H9 (cell line): ENCODE measurements at regions not wholly inside any gene's neighbourhood (a gene's known extent, or its start where the extent isn't known, plus 50 kb on each side); places are given as distances from the start of the nearest gene placed in this dataset.

Source experiments
- DNase-seq: peaks from one replicate; pipeline ENCODE4 v3.0.0-alpha.2; 2017
- H2AFZ ChIP-seq: one replicate; pipeline ENCODE4 v1.6.1; 2013; ENCODE audit warnings: mild to moderate bottlenecking, low read length, control low read depth, moderate library complexity
- H2AK5ac ChIP-seq: 2 replicates; pipeline ENCODE4 v1.6.1; 2013; ENCODE audit warnings: low read length, control low read depth, mixed read lengths; ENCODE audit not compliant: insufficient read length
- H2BK120ac ChIP-seq: one replicate; pipeline ENCODE4 v1.6.1; 2013; ENCODE audit warnings: low read depth, mild to moderate bottlenecking, low read length, control low read depth, inconsistent platforms; ENCODE audit not compliant: poor library complexity, severe bottlenecking
- H2BK12ac ChIP-seq: 2 replicates; pipeline ENCODE4 v1.6.1; 2013; ENCODE audit warnings: low read length, control low read depth, mixed read lengths, low read depth; ENCODE audit not compliant: insufficient read length
- H2BK15ac ChIP-seq: 2 replicates; pipeline ENCODE4 v1.6.1; 2013; ENCODE audit warnings: low read depth, low read length, control low read depth
- H2BK20ac ChIP-seq: one replicate; pipeline ENCODE4 v1.6.1; 2013; ENCODE audit warnings: low read depth, mild to moderate bottlenecking, low read length, control low read depth, inconsistent platforms; ENCODE audit not compliant: poor library complexity, severe bottlenecking
- H2BK5ac ChIP-seq: 2 replicates; pipeline ENCODE4 v1.6.1; 2013; ENCODE audit warnings: low read length, control low read depth, mixed read lengths; ENCODE audit not compliant: insufficient read length
- H3K14ac ChIP-seq: 2 replicates; pipeline ENCODE4 v1.6.1; 2013; ENCODE audit warnings: low read length, control low read depth; ENCODE audit not compliant: insufficient read depth
- H3K18ac ChIP-seq: 2 replicates; pipeline ENCODE4 v1.6.1; 2013; ENCODE audit warnings: low read depth, mild to moderate bottlenecking, mixed read lengths, low read length, control low read depth; ENCODE audit not compliant: insufficient read length
- H3K23ac ChIP-seq: 2 replicates; pipeline ENCODE4 v1.6.1; 2013; ENCODE audit warnings: low read length, control low read depth, mixed read lengths, low read depth; ENCODE audit not compliant: insufficient read length
- H3K23me2 ChIP-seq: 2 replicates; pipeline ENCODE4 v1.6.1; 2013; ENCODE audit warnings: low read depth, mild to moderate bottlenecking, mixed read lengths, low read length, control low read depth; ENCODE audit not compliant: insufficient read length, poor library complexity, severe bottlenecking
- H3K27ac ChIP-seq: 2 replicates; pipeline ENCODE4 v1.5.1; 2013; ENCODE audit warnings: low read length, control low read depth, mixed read lengths, low read depth; ENCODE audit not compliant: insufficient read length
- H3K27me3 ChIP-seq: 2 replicates; pipeline ENCODE4 v1.6.1; 2013; ENCODE audit warnings: low read length, control low read depth, inconsistent platforms; ENCODE audit not compliant: insufficient read depth
- H3K4ac ChIP-seq: 2 replicates; pipeline ENCODE4 v1.6.1; 2013; ENCODE audit warnings: low read depth, mild to moderate bottlenecking, control low read depth, inconsistent platforms, low read length, moderate library complexity
- H3K4me1 ChIP-seq: 2 replicates; pipeline ENCODE4 v1.6.1; 2013; ENCODE audit warnings: low read length, control low read depth, inconsistent platforms; ENCODE audit not compliant: insufficient read depth
- H3K4me2 ChIP-seq: 2 replicates; pipeline ENCODE4 v1.6.1; 2013; ENCODE audit warnings: low read length, control low read depth, mixed read lengths; ENCODE audit not compliant: insufficient read length, insufficient read depth
- H3K56ac ChIP-seq: 2 replicates; pipeline ENCODE4 v1.6.1; 2013; ENCODE audit warnings: low read depth, mild to moderate bottlenecking, mixed read lengths, low read length, control low read depth; ENCODE audit not compliant: insufficient read length
- H3K79me1 ChIP-seq: 2 replicates; pipeline ENCODE4 v1.6.1; 2013; ENCODE audit warnings: low read depth, mild to moderate bottlenecking, moderate library complexity, low read length, control low read depth, inconsistent platforms; ENCODE audit not compliant: insufficient read depth, poor library complexity, severe bottlenecking
- H3K79me2 ChIP-seq: 2 replicates; pipeline ENCODE4 v1.6.1; 2013; ENCODE audit warnings: low read length, control low read depth, inconsistent platforms; ENCODE audit not compliant: insufficient read depth
- H3K9ac ChIP-seq: 2 replicates; pipeline ENCODE4 v1.6.1; 2013; ENCODE audit warnings: low read length, control low read depth, mixed read lengths; ENCODE audit not compliant: insufficient read length; ENCODE audit errors: extremely low read depth
- H3K9me3 ChIP-seq: one replicate; pipeline ENCODE4 v1.6.1; 2013; ENCODE audit warnings: low read depth, low read length, inconsistent platforms; ENCODE audit not compliant: control insufficient read depth
- H3T11ph ChIP-seq: one replicate; pipeline ENCODE4 v1.6.1; 2013; ENCODE audit warnings: mild to moderate bottlenecking, low read length, control low read depth, inconsistent platforms
- H4K20me1 ChIP-seq: one replicate; pipeline ENCODE4 v1.6.1; 2013; ENCODE audit not compliant: control insufficient read depth, insufficient read length, insufficient read depth
- H4K5ac ChIP-seq: 2 replicates; pipeline ENCODE4 v1.6.1; 2013; ENCODE audit warnings: low read depth, mild to moderate bottlenecking, mixed read lengths, low read length, control low read depth; ENCODE audit not compliant: insufficient read length
- H4K8ac ChIP-seq: replicated peaks from 2 replicates; pipeline ENCODE4 v1.6.1; 2013; ENCODE audit warnings: low read length, control low read depth, mixed read lengths, low read depth; ENCODE audit not compliant: insufficient read length
- H4K91ac ChIP-seq: 2 replicates; pipeline ENCODE4 v1.6.1; 2013; ENCODE audit warnings: low read depth, mild to moderate bottlenecking, moderate library complexity, mixed read lengths, low read length, control low read depth; ENCODE audit not compliant: insufficient read length
- H3K27ac Mint-ChIP-seq, 3 experiments: 2 replicates in 2 of 3; 3 replicates in 1 of 3; pipeline ENCODE4 v1.8.0; 2020 to 2021; ENCODE audit warnings: mixed read lengths in 3 of 3, mild to moderate bottlenecking in 1 of 3, moderate library complexity in 1 of 3
- H3K27me3 Mint-ChIP-seq: 2 replicates; pipeline ENCODE4 v1.8.0; 2021; ENCODE audit warnings: low read depth, mild to moderate bottlenecking, moderate library complexity, mixed read lengths
- H3K36me3 Mint-ChIP-seq, 3 experiments: 2 replicates in 2 of 3; 3 replicates in 1 of 3; pipeline ENCODE4 v1.8.0; 2020 to 2021; ENCODE audit warnings: low read depth in 3 of 3, mixed read lengths in 3 of 3; ENCODE audit not compliant: insufficient read depth in 1 of 3
- H3K4me1 Mint-ChIP-seq, 2 experiments: 2 replicates each; pipeline ENCODE4 v1.8.0; 2020; ENCODE audit warnings: mixed read lengths in 2 of 2
- H3K4me3 Mint-ChIP-seq, 2 experiments: 2 replicates in 1 of 2; 3 replicates in 1 of 2; pipeline ENCODE4 v1.8.0; 2020 to 2021; ENCODE audit warnings: mild to moderate bottlenecking in 2 of 2, mixed read lengths in 2 of 2, moderate library complexity in 1 of 2
- H3K9me3 Mint-ChIP-seq, 2 experiments: 2 replicates in 1 of 2; 3 replicates in 1 of 2; pipeline ENCODE4 v1.8.0; 2020; ENCODE audit warnings: mild to moderate bottlenecking in 2 of 2, mixed read lengths in 2 of 2, moderate library complexity in 1 of 2
- WGBS: extraction: QIAGEN DNeasy Blood & Tissue Kit; methylation state at CpG from one replicate; pipeline ENCODE4 v1.1.7; 2013; ENCODE audit warnings: missing lambda C conversion rate, low lambda C conversion rate, mixed read lengths; ENCODE audit not compliant: insufficient read length; ENCODE audit errors: extremely low coverage; 5-methylcytosine and 5-hydroxymethylcytosine counted together
- TF ChIP-seq, protein P1 (sequence below): fragments of 200-600 bp; sonication (generic); conservative IDR thresholded peaks from 3 replicates; pipeline ENCODE4 v1.8.0; 2021; ENCODE audit warnings: antibody characterized with exemption, mild to moderate bottlenecking

DNA sequence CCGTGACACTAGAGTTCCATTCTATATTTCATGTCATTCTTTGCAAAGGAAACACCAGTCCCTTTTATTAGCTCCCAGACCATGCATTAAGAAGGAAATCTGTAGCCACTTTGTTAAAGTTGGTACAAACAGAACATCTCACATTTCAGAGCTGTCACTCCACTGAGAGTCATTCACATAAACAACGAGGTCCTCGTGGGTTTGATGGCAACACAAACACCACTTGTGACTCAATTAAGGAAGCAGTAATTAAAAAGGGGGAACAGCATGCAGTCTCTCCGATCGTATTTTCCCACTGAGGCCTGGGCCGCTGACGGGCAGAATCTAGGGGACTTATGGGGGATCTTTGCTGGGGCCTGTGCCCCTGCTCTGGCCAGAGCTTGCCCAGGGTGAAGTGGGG lies 94.2 kb upstream of the ZNF618 start:
- Histone ChIP-seq H2AK5ac (no peak overlapping the region), H3K4me2 (no peak overlapping the region), H3K27me3 (no peaks in the 10 kb centered on the region), H3K18ac (no peak overlapping the region), H3T11ph (no peak overlapping the region), H3K27ac (no peak overlapping the region), H4K5ac (no peak overlapping the region), H3K23me2 (no peaks in the 10 kb centered on the region), H2AFZ (no peak overlapping the region), H3K4me1 (peaks cover 3% of the 10 kb centered on the region; the same call in 1 of the 2 replicates), H4K8ac (no peak overlapping the region), H2BK120ac (no peak overlapping the region), H2BK12ac (no peak overlapping the region), H2BK20ac (no peak overlapping the region), H3K9me3 (no peaks in the 10 kb centered on the region), H4K20me1 (no peaks in the 10 kb centered on the region), H4K91ac (no peak overlapping the region), H3K79me2 (no peaks in the 10 kb centered on the region), H2BK5ac (no peak overlapping the region), H3K9ac (no peak overlapping the region), H3K79me1 (no peaks in the 10 kb centered on the region), H3K4ac (no peak overlapping the region), H3K23ac (no peak overlapping the region), H3K56ac (no peak overlapping the region), H3K14ac (no peak overlapping the region), H2BK15ac (no peak overlapping the region)
- H3K27ac Mint-ChIP-seq = no peak overlapping the region
- TF ChIP-seq, protein P1, sequence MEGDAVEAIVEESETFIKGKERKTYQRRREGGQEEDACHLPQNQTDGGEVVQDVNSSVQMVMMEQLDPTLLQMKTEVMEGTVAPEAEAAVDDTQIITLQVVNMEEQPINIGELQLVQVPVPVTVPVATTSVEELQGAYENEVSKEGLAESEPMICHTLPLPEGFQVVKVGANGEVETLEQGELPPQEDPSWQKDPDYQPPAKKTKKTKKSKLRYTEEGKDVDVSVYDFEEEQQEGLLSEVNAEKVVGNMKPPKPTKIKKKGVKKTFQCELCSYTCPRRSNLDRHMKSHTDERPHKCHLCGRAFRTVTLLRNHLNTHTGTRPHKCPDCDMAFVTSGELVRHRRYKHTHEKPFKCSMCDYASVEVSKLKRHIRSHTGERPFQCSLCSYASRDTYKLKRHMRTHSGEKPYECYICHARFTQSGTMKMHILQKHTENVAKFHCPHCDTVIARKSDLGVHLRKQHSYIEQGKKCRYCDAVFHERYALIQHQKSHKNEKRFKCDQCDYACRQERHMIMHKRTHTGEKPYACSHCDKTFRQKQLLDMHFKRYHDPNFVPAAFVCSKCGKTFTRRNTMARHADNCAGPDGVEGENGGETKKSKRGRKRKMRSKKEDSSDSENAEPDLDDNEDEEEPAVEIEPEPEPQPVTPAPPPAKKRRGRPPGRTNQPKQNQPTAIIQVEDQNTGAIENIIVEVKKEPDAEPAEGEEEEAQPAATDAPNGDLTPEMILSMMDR = no peak
- no peaks in the 10 kb centered on the region for H3K9me3 Mint-ChIP-seq
- WGBS = no CpG with 5 or more reads among the region's 7 CpGs
- H3K4me1 Mint-ChIP-seq = peaks cover 11% of the 10 kb centered on the region in 2 experiments
- no peak for DNase-seq
- no peak overlapping the region for H3K4me3 Mint-ChIP-seq
- H3K36me3 Mint-ChIP-seq = no peaks in the 10 kb centered on the region
- peaks cover 46% of the 10 kb centered on the region for H3K27me3 Mint-ChIP-seq
